GM12878 (cell line): ENCODE measurements at regions not wholly inside any gene's neighbourhood (a gene's known extent, or its start where the extent isn't known, plus 50 kb on each side); places are given as distances from the start of the nearest gene placed in this dataset.

Experiments used
- ATAC-seq: fragments of 200-7000 bp; cut with Tn5 transposase; 3 replicates; pipeline ENCODE4 v1.9.1; 2020; ENCODE audit warnings: mild to moderate bottlenecking, moderate library complexity
- BruUV-seq: library from RNA; stranded (reverse); fragments of 400-500 nt; replicated peaks from 2 replicates; lab custom pipeline; 2021; lab: Mats Ljungman, UMichigan
- CTCF ChIA-PET: fragments of 300-600 bp; sonication (Branson Sonifier 250); formaldehyde crosslinking; extraction: SDS; loops from one replicate; lab custom pipeline; 2021; ENCODE audit warnings: inconsistent platforms; lab: Yijun Ruan, JAX
- POLR2A ChIA-PET: fragments of 350-600 bp; formaldehyde crosslinking; extraction: SDS; loops from one replicate; lab custom pipeline; 2021; ENCODE audit warnings: inconsistent platforms; lab: Charles Lee
- RAD21 ChIA-PET: fragments of 300-600 bp; sonication (Branson Sonifier 250); formaldehyde crosslinking; loops from one replicate; lab custom pipeline; 2023; ENCODE audit warnings: antibody characterized with exemption; ENCODE audit not compliant: unreplicated experiment; lab: Charles Lee
- SMC1A ChIA-PET: fragments of 300-600 bp; sonication (Branson Sonifier 250); formaldehyde crosslinking; loops from one replicate; lab custom pipeline; 2023; ENCODE audit not compliant: unreplicated experiment, uncharacterized antibody; lab: Charles Lee
- DNase-seq: peaks from one replicate; pipeline ENCODE4 v3.0.0-alpha.2; 2011; ENCODE audit warnings: low read depth, low spot score
- FAIRE-seq: peaks from 3 replicates; lab custom pipeline; 2011; peaks lifted over from hg19 to GRCh38; lab: Jason Lieb, UNC
- H2AFZ ChIP-seq: 2 replicates; pipeline ENCODE4 v1.6.0; 2011; ENCODE audit warnings: low read depth, low read length, control low read depth; ENCODE audit not compliant: control insufficient read depth
- H3K27ac ChIP-seq: 2 replicates; pipeline ENCODE4 v1.5.1; 2011; ENCODE audit warnings: control low read depth; ENCODE audit not compliant: control insufficient read depth, insufficient read depth
- H3K27me3 ChIP-seq, 2 experiments: replicated peaks in 1 of 2; 2 replicates each; pipeline versions ENCODE4 v1.6.0 to v1.6.1; 2011; ENCODE audit warnings: low read length in 1 of 2; ENCODE audit not compliant: control insufficient read depth in 2 of 2, insufficient read depth in 2 of 2
- H3K36me3 ChIP-seq, 2 experiments: 2 replicates each; pipeline ENCODE4 v1.5.1; 2011; ENCODE audit warnings: low read length in 1 of 2; ENCODE audit not compliant: control insufficient read depth in 2 of 2, insufficient read depth in 2 of 2
- H3K4me1 ChIP-seq: 2 replicates; pipeline ENCODE4 v1.6.1; 2011; ENCODE audit warnings: mild to moderate bottlenecking, low read length, moderate library complexity, mixed read lengths; ENCODE audit not compliant: control insufficient read depth, insufficient read depth
- H3K4me2 ChIP-seq: 2 replicates; pipeline ENCODE4 v1.6.0; 2011; ENCODE audit warnings: control low read depth; ENCODE audit not compliant: control insufficient read depth, insufficient read depth
- H3K4me3 ChIP-seq: fragments of 200-600 bp; sonication (generic); 2 replicates; pipeline ENCODE4 v1.5.1; 2016
- H3K79me2 ChIP-seq: 2 replicates; pipeline ENCODE4 v1.6.0; 2011; ENCODE audit warnings: low read length; ENCODE audit not compliant: control insufficient read depth, insufficient read depth
- H3K9ac ChIP-seq: 2 replicates; pipeline ENCODE4 v1.8.0; 2011; ENCODE audit warnings: low read length, control low read depth, mixed read lengths; ENCODE audit not compliant: control insufficient read depth, insufficient read depth
- H3K9me3 ChIP-seq: replicated peaks from 3 replicates; pipeline ENCODE4 v1.5.1; 2011; ENCODE audit warnings: mild to moderate bottlenecking, low read length; ENCODE audit not compliant: control insufficient read depth, insufficient read depth
- H4K20me1 ChIP-seq: 2 replicates; pipeline ENCODE4 v1.6.0; 2011; ENCODE audit not compliant: control insufficient read depth, insufficient read depth
- BMI1 ChIP-seq: fragments of 450-650 bp; IDR thresholded peaks from 2 replicates; pipeline ENCODE4 v1.6.1; 2016; ENCODE audit warnings: mild to moderate bottlenecking, moderate library complexity, borderline replicate concordance
- CREM ChIP-seq: IDR thresholded peaks from 2 replicates; pipeline ENCODE4 v1.6.1; 2014; ENCODE audit warnings: antibody characterized with exemption, low read depth
- MEF2A ChIP-seq: IDR thresholded peaks from 2 replicates; pipeline ENCODE4 v1.6.1; 2011; ENCODE audit warnings: low read depth, mild to moderate bottlenecking, low read length, moderate library complexity; ENCODE audit not compliant: insufficient read depth
- PKNOX1 ChIP-seq: fragments of 450-650 bp; IDR thresholded peaks from 2 replicates; pipeline ENCODE4 v1.6.1; 2016; ENCODE audit warnings: mild to moderate bottlenecking
- TCF3 ChIP-seq: IDR thresholded peaks from 2 replicates; pipeline ENCODE4 v1.6.1; 2012; ENCODE audit warnings: low read depth, mild to moderate bottlenecking, low read length, borderline replicate concordance; ENCODE audit not compliant: insufficient read depth
- ZBTB4 ChIP-seq: fragments of 450-650 bp; formaldehyde crosslinking; IDR thresholded peaks from 2 replicates; pipeline ENCODE4 v1.4.0; 2022; ENCODE audit warnings: mild to moderate bottlenecking, moderate library complexity
- WGBS: methylation state at CpG from one replicate; pipeline ENCODE4 v1.1.6; 2016; ENCODE audit warnings: low lambda C conversion rate; ENCODE audit not compliant: insufficient replicate concordance, insufficient coverage; ENCODE audit errors: missing lambda C conversion rate; 5-methylcytosine and 5-hydroxymethylcytosine counted together
- in situ Hi-C: fragments of 300-500 bp; cut with MboI; formaldehyde crosslinking; loops from 9 replicates; pipeline ENCODE4 v1.14.3; 2018; ENCODE audit warnings: mixed read lengths
- intact Hi-C: fragments of 100-400 bp; cut with micrococcal nuclease; formaldehyde crosslinking; loops from one replicate; pipeline ENCODE4 v1.14.2; 2022; ENCODE audit not compliant: unreplicated experiment
- TF ChIP-seq, protein P1 (sequence below), 3 experiments: IDR thresholded peaks in 2 of 3; conservative IDR thresholded peaks in 1 of 3; 2 replicates each; pipeline ENCODE4 v1.5.1; 2011; ENCODE audit warnings: low read depth in 3 of 3, low read length in 3 of 3, mild to moderate bottlenecking in 3 of 3, control low read depth in 2 of 3, moderate library complexity in 2 of 3, inconsistent platforms in 1 of 3, mixed read lengths in 1 of 3; ENCODE audit not compliant: control insufficient read depth in 2 of 3, insufficient read depth in 1 of 3; ENCODE audit errors: extremely low read depth in 1 of 3

DNA sequence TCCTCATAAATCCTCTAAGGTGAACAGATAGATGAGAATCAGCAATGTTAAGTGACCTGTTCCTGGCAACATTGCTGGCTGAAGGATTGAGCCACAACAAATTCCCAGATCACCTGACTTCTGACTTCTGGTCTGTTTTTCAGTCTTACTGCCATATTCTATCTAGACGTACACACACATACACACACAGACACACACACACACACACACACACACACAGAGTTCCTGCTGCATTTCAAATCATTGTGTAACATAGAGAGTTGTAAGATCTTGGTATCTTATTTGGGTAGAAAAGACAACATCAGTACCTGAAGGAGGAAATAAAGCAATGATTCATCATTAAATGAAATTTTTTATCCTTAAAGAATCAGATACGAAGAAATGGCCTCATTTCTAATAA, 342.6 kb downstream of the MFSD1 start:
- Histone ChIP-seq H2AFZ (no peak overlapping the region), H3K4me1 (no peaks in the 10 kb centered on the region), H3K4me2 (no peak overlapping the region), H3K36me3 (no peaks in the 10 kb centered on the region), H3K9me3 (no peaks in the 10 kb centered on the region), H3K27ac (no peak overlapping the region), H3K27me3 (no peaks in the 10 kb centered on the region; a peak in 1 of 4 replicates), H3K4me3 (no peak overlapping the region), H3K79me2 (no peaks in the 10 kb centered on the region), H3K9ac (no peak overlapping the region), H4K20me1 (no peaks in the 10 kb centered on the region)
- ChIA-PET CTCF (no interaction called here), POLR2A (no interaction called here), SMC1A (interaction anchor here (0.7 kb wide), 1 partner anchor 13 kb away, joined by 3 read pairs; no protein-coding TSS in a partner anchor), RAD21 (no interaction called here)
- in situ Hi-C loops = no loop called here
- intact Hi-C loops = no loop called here
- TF ChIP-seq CREM (no peak), TCF3 (no peak), MEF2A (no peak), PKNOX1 (no peak), ZBTB4 (no peak), BMI1 (no peak)
- TF ChIP-seq, protein P1, sequence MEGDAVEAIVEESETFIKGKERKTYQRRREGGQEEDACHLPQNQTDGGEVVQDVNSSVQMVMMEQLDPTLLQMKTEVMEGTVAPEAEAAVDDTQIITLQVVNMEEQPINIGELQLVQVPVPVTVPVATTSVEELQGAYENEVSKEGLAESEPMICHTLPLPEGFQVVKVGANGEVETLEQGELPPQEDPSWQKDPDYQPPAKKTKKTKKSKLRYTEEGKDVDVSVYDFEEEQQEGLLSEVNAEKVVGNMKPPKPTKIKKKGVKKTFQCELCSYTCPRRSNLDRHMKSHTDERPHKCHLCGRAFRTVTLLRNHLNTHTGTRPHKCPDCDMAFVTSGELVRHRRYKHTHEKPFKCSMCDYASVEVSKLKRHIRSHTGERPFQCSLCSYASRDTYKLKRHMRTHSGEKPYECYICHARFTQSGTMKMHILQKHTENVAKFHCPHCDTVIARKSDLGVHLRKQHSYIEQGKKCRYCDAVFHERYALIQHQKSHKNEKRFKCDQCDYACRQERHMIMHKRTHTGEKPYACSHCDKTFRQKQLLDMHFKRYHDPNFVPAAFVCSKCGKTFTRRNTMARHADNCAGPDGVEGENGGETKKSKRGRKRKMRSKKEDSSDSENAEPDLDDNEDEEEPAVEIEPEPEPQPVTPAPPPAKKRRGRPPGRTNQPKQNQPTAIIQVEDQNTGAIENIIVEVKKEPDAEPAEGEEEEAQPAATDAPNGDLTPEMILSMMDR (IDR thresholded peaks at IDR 0.05 in 2 of 3, conservative IDR thresholded peaks at IDR 0.05 in 1 of 3; ENCODE audit: control insufficient read depth in 2 of 3, extremely low read depth in 1 of 3, insufficient read depth in 1 of 3, low read depth in 3 of 3, low read length in 3 of 3) = no peak
- BruUV-seq = no TSS peak
- no peak for DNase-seq
- WGBS = 14% methylated on average over 2 of the region's 2 CpGs
- ATAC-seq = no peak
- no peak for FAIRE-seq
